WTC11 (cell line): ENCODE measurements at regions not wholly inside any gene's neighbourhood (a gene's known extent, or its start where the extent isn't known, plus 50 kb on each side); places are given as distances from the start of the nearest gene placed in this dataset.

ENCODE experiments used
- ATAC-seq: fragments of 200-7000 bp; cut with Tn5 transposase; 2 replicates; pipeline ENCODE4 v1.10.0; 2021; ENCODE audit warnings: mild to moderate bottlenecking, moderate library complexity
- CTCF ChIA-PET: fragments of 300-600 bp; sonication (Branson Sonifier 250); formaldehyde crosslinking; loops from one replicate; lab custom pipeline; 2021; ENCODE audit warnings: antibody characterized with exemption; lab: Charles Lee
- POLR2A ChIA-PET: fragments of 350-600 bp; sonication (Branson Sonifier 250); formaldehyde crosslinking; loops from one replicate; lab custom pipeline; 2021; ENCODE audit warnings: antibody characterized with exemption; lab: Charles Lee
- DNase-seq: peaks from one replicate; pipeline ENCODE4 v3.0.0; 2021; ENCODE audit warnings: low spot score
- H3K27ac Mint-ChIP-seq: 2 replicates; pipeline ENCODE4 v1.8.0; 2021; ENCODE audit warnings: mixed read lengths
- H3K27me3 Mint-ChIP-seq: 2 replicates; pipeline ENCODE4 v1.8.0; 2021; ENCODE audit warnings: low read depth, mild to moderate bottlenecking, moderate library complexity, mixed read lengths
- H3K36me3 Mint-ChIP-seq: 2 replicates; pipeline ENCODE4 v1.8.0; 2021; ENCODE audit warnings: mixed read lengths
- H3K4me1 Mint-ChIP-seq: 2 replicates; pipeline ENCODE4 v1.8.0; 2022; ENCODE audit warnings: mixed read lengths
- H3K4me3 Mint-ChIP-seq: 2 replicates; pipeline ENCODE4 v1.8.0; 2021; ENCODE audit warnings: mild to moderate bottlenecking, moderate library complexity, mixed read lengths
- H3K9me3 Mint-ChIP-seq: 2 replicates; pipeline ENCODE4 v1.8.0; 2021; ENCODE audit warnings: mixed read lengths
- CREB1 ChIP-seq: sonication (generic); formaldehyde crosslinking; IDR thresholded peaks from 2 replicates; pipeline ENCODE4 v1.8.0; 2023; ENCODE audit warnings: mild to moderate bottlenecking, missing genetic modification reagents
- CTCF ChIP-seq: fragments of 200-600 bp; IDR thresholded peaks from 2 replicates; pipeline ENCODE4 v1.8.0; 2022; ENCODE audit warnings: antibody characterized with exemption
- ERG ChIP-seq: fragments of 250-450 bp; sonication (Bioruptor Pico); IDR thresholded peaks from 2 replicates; pipeline ENCODE4 v1.8.0; 2021; ENCODE audit warnings: mild to moderate bottlenecking
- ESRRA ChIP-seq: sonication (generic); formaldehyde crosslinking; IDR thresholded peaks from 2 replicates; pipeline ENCODE4 v1.8.1; 2022; ENCODE audit warnings: mild to moderate bottlenecking, missing genetic modification reagents, borderline replicate concordance
- FOXK1 ChIP-seq: sonication (generic); formaldehyde crosslinking; IDR thresholded peaks from 2 replicates; pipeline ENCODE4 v1.8.0; 2022; ENCODE audit warnings: mild to moderate bottlenecking, moderate library complexity, missing genetic modification reagents
- GABPB1 ChIP-seq: sonication (generic); formaldehyde crosslinking; IDR thresholded peaks from 2 replicates; pipeline ENCODE4 v1.8.1; 2023; ENCODE audit warnings: mild to moderate bottlenecking, missing genetic modification reagents
- GRHL2 ChIP-seq: fragments of 250-450 bp; sonication (Bioruptor Pico); IDR thresholded peaks from 2 replicates; pipeline ENCODE4 v1.8.0; 2022; ENCODE audit warnings: mild to moderate bottlenecking, moderate library complexity; ENCODE audit not compliant: insufficient replicate concordance, severe bottlenecking
- HMGXB4 ChIP-seq: sonication (generic); formaldehyde crosslinking; IDR thresholded peaks from 2 replicates; pipeline ENCODE4 v1.8.1; 2023; ENCODE audit warnings: mild to moderate bottlenecking, moderate library complexity, missing genetic modification reagents
- IRF2 ChIP-seq: sonication (generic); formaldehyde crosslinking; IDR thresholded peaks from 2 replicates; pipeline ENCODE4 v1.8.0; 2022; ENCODE audit warnings: low read depth, missing genetic modification reagents, borderline replicate concordance
- KAT7 ChIP-seq: sonication (generic); formaldehyde crosslinking; IDR thresholded peaks from 2 replicates; pipeline ENCODE4 v1.8.1; 2023; ENCODE audit warnings: missing genetic modification reagents, mild to moderate bottlenecking, borderline replicate concordance
- MLX ChIP-seq: sonication (generic); formaldehyde crosslinking; IDR thresholded peaks from 2 replicates; pipeline ENCODE4 v1.8.1; 2023; ENCODE audit warnings: mild to moderate bottlenecking, missing genetic modification reagents, moderate library complexity
- NFE2L1 ChIP-seq: sonication (generic); formaldehyde crosslinking; IDR thresholded peaks from 2 replicates; pipeline ENCODE4 v1.8.1; 2023; ENCODE audit warnings: missing genetic modification reagents
- PRRX2 ChIP-seq: fragments of 250-450 bp; sonication (Bioruptor Pico); IDR thresholded peaks from 2 replicates; pipeline ENCODE4 v1.8.0; 2021; ENCODE audit warnings: mild to moderate bottlenecking
- TCF7 ChIP-seq: sonication (generic); formaldehyde crosslinking; IDR thresholded peaks from 2 replicates; pipeline ENCODE4 v1.8.0; 2022; ENCODE audit warnings: mild to moderate bottlenecking, low read depth, missing genetic modification reagents, moderate library complexity
- TEAD4 ChIP-seq: sonication (generic); formaldehyde crosslinking; IDR thresholded peaks from 2 replicates; pipeline ENCODE4 v1.8.0; 2022; ENCODE audit warnings: mild to moderate bottlenecking, missing genetic modification reagents
- ZNF138 ChIP-seq: sonication (generic); formaldehyde crosslinking; conservative IDR thresholded peaks from 2 replicates; pipeline ENCODE4 v1.8.1; 2022; ENCODE audit warnings: mild to moderate bottlenecking, moderate library complexity, missing genetic modification reagents
- ZNF232 ChIP-seq: sonication (generic); formaldehyde crosslinking; IDR thresholded peaks from 2 replicates; pipeline ENCODE4 v1.8.0; 2022; ENCODE audit warnings: mild to moderate bottlenecking, missing genetic modification reagents
- ZNF396 ChIP-seq: fragments of 250-450 bp; sonication (Bioruptor Pico); IDR thresholded peaks from 2 replicates; pipeline ENCODE4 v1.8.0; 2021; ENCODE audit warnings: mild to moderate bottlenecking, moderate library complexity, borderline replicate concordance
- TF ChIP-seq, protein P1 (sequence below): sonication (generic); formaldehyde crosslinking; IDR thresholded peaks from 2 replicates; pipeline ENCODE4 v1.8.1; 2023; ENCODE audit warnings: mild to moderate bottlenecking, missing genetic modification reagents
- TF ChIP-seq, protein P2 (sequence below): sonication (generic); formaldehyde crosslinking; IDR thresholded peaks from 2 replicates; pipeline ENCODE4 v1.8.0; 2023; ENCODE audit warnings: mild to moderate bottlenecking, missing genetic modification reagents
- TF ChIP-seq, protein P3 (sequence below): sonication (generic); formaldehyde crosslinking; IDR thresholded peaks from 2 replicates; pipeline ENCODE4 v1.8.1; 2023; ENCODE audit warnings: mild to moderate bottlenecking, missing genetic modification reagents

DNA sequence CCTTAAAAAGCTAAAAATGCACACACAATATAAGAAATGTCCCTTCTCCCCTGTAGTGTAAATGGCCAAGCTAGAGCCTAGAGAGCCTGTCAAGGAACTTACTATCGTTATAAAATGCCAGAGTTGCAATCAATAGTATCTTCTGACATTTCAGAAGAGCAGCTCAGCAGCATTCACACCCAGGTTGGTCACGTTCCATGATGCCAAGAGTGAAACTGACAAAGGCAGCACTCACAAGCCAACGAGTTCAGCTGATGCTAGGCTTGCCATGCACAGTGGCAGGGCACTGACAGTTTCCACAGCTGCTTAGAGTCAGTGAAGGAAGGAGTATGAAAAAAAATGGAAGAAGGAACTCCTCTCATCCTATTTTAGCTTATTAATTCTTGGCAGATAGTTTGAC, 331.4 kb upstream of the CCDC54 start:
- POLR2A ChIA-PET: no interaction called here
- Mint-ChIP-seq H3K36me3 (peaks cover 9% of the 10 kb centered on the region), H3K27ac (no peak overlapping the region), H3K4me3 (no peak overlapping the region), H3K27me3 (no peaks in the 10 kb centered on the region), H3K4me1 (no peaks in the 10 kb centered on the region), H3K9me3 (peaks cover 29% of the 10 kb centered on the region)
- TF ChIP-seq PRRX2 (CRISPR knock-in tag) (no peak), GRHL2 (CRISPR knock-in tag) (no peak), TCF7 (CRISPR knock-in tag) (no peak), ESRRA (no peak), FOXK1 (CRISPR knock-in tag) (no peak), NFE2L1 (CRISPR knock-in tag) (no peak), HMGXB4 (CRISPR knock-in tag) (no peak), ERG (no peak), MLX (CRISPR knock-in tag) (no peak), KAT7 (CRISPR knock-in tag) (no peak)
- CTCF ChIA-PET: no interaction called here
- ATAC-seq (no peak), DNase-seq (no peak)

GRCh38 chr3:107055181-107055942, 321.9 kb upstream of the CCDC54 start:
- POLR2A ChIA-PET: no interaction called here
- CTCF ChIA-PET: interaction anchor here (1.4 kb wide), 1 partner anchor 9 kb away, joined by 3 read pairs; no protein-coding TSS in a partner anchor
- DNase-seq: no peak

More at GRCh38 chr3:107055181-107055942, 321.9 kb upstream of the CCDC54 start:
- Mint-ChIP-seq H3K27me3 (no peaks in the 10 kb centered on the region), H3K4me3 (no peak overlapping the region), H3K36me3 (peaks cover 13% of the 10 kb centered on the region), H3K4me1 (peaks cover 5% of the 10 kb centered on the region), H3K27ac (no peak overlapping the region), H3K9me3 (peaks cover 18% of the 10 kb centered on the region)
- ATAC-seq: no peak
- TF ChIP-seq, protein P1, sequence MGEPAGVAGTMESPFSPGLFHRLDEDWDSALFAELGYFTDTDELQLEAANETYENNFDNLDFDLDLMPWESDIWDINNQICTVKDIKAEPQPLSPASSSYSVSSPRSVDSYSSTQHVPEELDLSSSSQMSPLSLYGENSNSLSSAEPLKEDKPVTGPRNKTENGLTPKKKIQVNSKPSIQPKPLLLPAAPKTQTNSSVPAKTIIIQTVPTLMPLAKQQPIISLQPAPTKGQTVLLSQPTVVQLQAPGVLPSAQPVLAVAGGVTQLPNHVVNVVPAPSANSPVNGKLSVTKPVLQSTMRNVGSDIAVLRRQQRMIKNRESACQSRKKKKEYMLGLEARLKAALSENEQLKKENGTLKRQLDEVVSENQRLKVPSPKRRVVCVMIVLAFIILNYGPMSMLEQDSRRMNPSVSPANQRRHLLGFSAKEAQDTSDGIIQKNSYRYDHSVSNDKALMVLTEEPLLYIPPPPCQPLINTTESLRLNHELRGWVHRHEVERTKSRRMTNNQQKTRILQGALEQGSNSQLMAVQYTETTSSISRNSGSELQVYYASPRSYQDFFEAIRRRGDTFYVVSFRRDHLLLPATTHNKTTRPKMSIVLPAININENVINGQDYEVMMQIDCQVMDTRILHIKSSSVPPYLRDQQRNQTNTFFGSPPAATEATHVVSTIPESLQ: no peak
- no peak for TF ChIP-seq CREB1 (CRISPR knock-in tag)
- TF ChIP-seq PRRX2 (CRISPR knock-in tag): no peak
- TF ChIP-seq ESRRA: no peak
- no peak for TF ChIP-seq IRF2 (CRISPR knock-in tag)
- no peak for TF ChIP-seq ZNF396
- TF ChIP-seq GABPB1 (CRISPR knock-in tag): no peak
- TF ChIP-seq ERG: no peak
- TF ChIP-seq, protein P2, sequence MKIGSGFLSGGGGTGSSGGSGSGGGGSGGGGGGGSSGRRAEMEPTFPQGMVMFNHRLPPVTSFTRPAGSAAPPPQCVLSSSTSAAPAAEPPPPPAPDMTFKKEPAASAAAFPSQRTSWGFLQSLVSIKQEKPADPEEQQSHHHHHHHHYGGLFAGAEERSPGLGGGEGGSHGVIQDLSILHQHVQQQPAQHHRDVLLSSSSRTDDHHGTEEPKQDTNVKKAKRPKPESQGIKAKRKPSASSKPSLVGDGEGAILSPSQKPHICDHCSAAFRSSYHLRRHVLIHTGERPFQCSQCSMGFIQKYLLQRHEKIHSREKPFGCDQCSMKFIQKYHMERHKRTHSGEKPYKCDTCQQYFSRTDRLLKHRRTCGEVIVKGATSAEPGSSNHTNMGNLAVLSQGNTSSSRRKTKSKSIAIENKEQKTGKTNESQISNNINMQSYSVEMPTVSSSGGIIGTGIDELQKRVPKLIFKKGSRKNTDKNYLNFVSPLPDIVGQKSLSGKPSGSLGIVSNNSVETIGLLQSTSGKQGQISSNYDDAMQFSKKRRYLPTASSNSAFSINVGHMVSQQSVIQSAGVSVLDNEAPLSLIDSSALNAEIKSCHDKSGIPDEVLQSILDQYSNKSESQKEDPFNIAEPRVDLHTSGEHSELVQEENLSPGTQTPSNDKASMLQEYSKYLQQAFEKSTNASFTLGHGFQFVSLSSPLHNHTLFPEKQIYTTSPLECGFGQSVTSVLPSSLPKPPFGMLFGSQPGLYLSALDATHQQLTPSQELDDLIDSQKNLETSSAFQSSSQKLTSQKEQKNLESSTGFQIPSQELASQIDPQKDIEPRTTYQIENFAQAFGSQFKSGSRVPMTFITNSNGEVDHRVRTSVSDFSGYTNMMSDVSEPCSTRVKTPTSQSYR: no peak
- no peak for TF ChIP-seq CTCF
- no peak for TF ChIP-seq TEAD4
- no peak for TF ChIP-seq ZNF232 (CRISPR knock-in tag)
- TF ChIP-seq ZNF138 (CRISPR knock-in tag): no peak
- TF ChIP-seq, protein P3, sequence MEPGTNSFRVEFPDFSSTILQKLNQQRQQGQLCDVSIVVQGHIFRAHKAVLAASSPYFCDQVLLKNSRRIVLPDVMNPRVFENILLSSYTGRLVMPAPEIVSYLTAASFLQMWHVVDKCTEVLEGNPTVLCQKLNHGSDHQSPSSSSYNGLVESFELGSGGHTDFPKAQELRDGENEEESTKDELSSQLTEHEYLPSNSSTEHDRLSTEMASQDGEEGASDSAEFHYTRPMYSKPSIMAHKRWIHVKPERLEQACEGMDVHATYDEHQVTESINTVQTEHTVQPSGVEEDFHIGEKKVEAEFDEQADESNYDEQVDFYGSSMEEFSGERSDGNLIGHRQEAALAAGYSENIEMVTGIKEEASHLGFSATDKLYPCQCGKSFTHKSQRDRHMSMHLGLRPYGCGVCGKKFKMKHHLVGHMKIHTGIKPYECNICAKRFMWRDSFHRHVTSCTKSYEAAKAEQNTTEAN (CRISPR knock-in tag): no peak
